IPS DF 19.7 (cell line): ENCODE measurements at regions not wholly inside any gene's neighbourhood (a gene's known extent, or its start where the extent isn't known, plus 50 kb on each side); places are given as distances from the start of the nearest gene placed in this dataset.
"Not testable (repeated sequence)": the region's sequence is repeated elsewhere in the genome, so short reads cannot be mapped to it uniquely, and the experiment has no call there.

ENCODE experiments used
- DNase-seq: peaks from one replicate; pipeline ENCODE4 v3.0.0-alpha.2; 2013; ENCODE audit warnings: low read depth, low spot score

DNA sequence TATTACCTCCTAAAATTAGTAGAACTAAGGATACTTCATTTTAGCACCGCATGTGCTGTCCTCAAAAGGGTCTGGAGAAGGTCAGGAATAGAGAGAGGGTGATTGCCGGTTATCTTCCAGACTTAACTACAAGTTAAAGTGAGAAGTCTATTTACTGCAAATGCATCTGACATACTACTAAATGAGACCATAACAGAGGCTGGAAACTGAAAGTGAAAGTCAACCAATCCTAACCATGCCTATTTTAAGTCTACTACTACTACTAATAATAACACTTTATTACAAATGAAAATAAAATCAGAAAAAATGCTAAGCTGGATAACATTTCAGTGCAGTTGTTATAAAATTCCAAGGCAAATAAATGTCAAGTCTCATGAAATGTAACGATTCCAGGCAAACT lies 244.7 kb downstream of the KIF20B start:
- DNase-seq = no peak

DNA sequence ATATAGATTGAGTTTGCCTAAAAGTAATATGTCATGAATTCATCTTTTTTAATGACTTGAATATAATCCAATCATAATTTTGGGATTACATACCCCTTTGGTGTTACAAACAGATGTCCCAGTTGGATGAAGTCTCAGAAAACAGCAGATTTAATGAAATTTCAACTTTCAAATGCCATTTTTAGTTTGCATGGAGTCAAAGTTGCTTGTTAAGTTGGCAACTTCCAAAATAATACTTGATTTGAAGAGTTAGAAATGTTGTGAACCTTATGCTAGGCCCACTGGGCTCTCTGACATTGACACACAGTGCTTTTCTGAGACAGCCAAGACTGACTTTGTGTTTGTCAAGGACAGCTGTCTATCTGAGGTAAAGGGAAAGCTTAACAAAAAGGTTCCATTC lies 248.1 kb downstream of the KIF20B start:
- no peak for DNase-seq

DNA sequence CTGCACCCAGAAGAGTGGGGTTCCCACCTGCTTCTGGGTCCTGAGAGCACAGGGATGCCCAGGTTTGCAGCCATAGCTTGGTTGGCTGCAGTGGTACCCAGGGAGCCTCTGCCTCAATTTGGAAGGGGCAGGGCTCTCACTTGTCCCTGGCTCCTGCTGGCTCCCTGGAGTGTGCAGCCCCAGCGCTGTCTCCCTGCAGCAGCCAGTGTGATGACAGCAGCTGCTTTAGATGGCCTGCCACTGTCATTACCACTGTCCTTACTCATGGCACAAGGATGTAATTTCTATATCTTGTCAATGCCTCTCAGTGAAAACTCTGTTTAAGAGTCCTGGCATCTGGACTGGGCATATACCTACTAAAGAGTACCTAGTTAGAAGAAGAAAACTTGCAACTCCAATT lies 250.9 kb downstream of the KIF20B start:
- DNase-seq = no peak

DNA sequence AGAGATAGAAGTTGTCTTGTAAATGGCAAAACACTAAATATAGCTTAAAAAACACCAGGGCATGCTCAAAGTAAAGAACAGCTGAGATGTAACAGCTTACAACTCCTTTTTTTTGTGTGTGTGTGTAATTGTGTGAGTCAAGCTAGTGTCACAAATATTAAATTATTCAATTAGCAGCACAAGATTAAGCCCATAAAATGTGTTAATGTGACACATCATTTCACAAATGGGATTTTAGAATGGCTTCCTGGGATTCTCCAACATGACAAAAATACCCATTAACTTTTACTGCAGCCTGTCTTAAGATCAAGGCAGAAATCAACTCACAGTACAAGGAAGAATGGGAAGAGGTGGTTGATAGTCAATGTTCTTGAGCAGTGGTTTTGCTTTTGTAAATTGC lies 251.4 kb downstream of the KIF20B start:
- no peak for DNase-seq

DNA sequence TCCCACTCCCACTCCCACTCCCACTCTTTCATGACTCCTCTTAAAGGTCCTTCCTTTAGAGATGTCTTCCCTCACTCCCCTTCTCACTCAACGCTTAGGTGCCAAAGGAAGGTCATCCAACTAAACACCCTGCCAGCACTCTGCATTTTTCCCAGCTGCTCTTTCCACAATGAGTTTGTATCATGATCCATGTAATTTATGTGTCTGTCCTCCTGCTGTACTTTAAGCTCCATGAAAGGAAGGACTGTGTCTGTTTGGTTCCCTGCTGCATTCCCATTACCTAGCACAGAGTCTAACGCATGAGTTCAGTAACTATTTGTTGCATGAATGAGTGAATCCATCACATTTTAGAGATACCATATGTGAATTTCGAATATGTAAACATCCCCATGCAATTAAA lies 252.7 kb downstream of the KIF20B start:
- no peak for DNase-seq

DNA sequence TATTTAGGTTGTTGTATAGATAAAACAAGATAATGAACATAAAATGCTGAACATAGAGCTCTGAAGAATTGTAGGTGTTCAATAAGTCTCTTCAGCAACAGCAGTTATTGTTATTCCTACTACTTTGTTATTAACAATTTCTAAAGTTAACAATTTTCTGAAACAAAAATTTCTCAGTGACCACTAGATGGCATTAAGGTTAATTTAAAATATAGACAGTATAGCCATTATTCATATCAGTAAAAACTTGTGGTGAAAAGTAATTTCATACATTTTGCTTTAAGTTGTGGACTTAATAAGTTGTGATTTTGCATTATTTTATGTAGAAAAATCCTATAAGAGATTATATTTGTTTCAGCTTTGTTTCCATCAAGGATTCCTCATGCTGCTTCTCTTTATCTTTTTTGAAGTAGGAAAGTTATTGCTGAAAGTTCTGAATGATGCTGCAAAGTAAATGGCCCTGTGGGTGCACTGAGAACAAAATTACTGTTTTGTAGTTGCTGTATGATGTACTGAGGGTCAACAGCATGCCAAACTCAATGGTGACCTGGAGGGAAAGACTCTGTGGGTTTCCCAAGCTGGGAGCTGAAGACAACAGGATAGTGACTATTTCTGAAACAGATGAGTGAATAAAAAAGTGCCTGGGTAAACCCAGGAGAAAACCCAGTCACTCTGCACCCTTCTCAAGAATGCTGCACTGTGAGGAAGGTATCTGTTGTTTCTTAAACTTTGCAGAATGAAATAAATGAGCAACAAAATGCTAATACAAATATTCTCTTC lies 253.6 kb downstream of the KIF20B start:
- DNase-seq = no peak

DNA sequence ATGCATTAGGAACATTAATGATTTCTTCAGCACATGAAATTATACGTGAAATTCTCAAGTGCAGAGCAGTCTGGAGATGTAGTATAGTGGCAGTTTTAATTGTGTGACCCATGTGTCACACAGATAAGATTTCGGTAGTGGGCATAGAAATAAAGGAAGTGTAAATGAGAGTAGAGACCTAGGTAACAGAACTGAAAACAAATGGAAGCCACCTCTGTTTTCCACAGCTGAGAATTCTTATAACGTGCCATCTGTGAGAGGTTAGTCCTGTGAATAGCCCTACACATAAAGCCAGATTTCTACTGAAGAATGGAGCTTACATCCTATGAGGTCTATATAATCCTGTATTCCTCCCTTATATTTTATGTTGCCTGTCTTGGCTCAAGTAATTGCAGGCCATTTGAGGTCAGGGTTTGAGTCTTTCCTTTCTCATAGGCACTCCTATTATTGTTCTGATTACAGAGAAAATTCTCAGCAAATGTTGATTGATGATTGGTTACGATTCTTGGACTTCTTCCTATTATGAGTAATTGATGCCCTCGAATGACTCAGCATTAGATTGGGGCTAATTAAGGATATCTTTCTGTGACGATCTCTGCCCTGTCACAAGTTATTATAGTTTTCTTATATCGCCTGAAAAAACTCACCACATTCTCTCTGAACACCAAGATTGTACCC lies 258.2 kb downstream of the KIF20B start:
- no peak for DNase-seq

DNA sequence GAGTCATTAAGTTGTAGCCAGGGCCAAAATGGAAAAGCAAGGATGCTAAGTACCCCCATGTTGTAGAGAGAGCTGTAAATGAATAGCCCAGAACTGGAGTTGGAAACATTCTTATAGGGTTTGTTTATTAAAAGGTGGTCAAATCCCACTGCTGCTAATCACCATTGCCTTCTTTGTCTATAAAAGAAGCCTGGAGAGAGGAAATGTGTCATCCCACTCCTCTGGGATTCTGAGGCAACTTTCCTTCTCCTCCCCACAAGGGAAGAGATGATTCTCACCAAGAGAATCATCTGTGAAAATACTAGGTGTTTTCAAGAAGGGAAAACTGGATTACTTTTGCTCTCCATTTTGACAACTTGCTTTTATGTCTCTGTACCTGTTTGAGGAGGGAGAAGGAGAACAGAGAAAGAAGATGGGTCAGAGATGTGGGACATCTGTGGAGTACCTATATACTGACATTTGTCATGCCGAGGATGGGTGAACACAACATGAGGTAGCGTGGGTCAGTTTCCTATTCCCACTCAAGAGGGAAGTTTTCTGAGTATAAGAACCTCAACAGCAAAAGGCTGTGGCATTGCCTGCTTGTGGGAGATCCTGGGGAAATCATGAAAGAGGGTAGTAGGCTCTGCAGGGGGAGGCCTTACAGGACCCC lies 262.2 kb downstream of the KIF20B start:
- no peak for DNase-seq

DNA sequence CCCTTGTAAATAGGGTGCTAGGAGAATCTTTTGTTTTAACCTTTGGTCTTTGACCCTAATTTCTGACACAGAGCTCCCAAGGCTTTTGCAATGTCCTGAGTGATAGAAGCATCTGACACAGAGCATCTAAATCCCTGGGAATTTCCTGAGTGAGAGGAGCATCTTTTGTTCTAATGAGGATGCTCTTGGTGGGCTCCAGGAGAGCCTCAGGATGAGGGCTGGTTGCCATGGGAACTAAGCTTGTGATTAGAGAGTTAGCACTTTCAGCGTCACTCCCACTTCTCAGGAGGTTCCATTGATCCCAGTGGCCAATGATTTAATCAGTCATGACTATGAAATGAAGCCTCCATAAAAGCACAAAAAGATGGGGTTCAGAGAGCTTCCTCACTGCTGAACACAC lies 264.8 kb downstream of the KIF20B start:
- no peak for DNase-seq

DNA sequence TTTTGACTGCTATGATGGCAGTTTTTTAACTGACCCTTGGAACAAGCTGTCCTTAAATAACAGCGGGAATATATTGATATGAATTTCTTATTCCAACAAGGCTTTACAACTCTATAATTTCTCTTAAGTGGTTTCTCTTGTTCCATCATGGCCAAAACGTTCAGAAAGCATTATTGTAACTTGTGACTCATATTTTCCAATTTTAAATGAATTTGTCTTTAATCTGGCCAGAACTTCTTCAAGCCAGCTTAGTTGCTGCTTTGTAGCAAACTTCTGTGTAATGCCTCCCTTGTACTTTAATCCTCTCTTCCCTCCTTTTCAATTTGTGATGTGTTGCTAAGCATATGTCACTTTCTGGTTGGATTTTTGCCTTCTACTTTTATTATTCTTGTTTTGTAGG lies 271.9 kb downstream of the KIF20B start:
- no peak for DNase-seq

DNA sequence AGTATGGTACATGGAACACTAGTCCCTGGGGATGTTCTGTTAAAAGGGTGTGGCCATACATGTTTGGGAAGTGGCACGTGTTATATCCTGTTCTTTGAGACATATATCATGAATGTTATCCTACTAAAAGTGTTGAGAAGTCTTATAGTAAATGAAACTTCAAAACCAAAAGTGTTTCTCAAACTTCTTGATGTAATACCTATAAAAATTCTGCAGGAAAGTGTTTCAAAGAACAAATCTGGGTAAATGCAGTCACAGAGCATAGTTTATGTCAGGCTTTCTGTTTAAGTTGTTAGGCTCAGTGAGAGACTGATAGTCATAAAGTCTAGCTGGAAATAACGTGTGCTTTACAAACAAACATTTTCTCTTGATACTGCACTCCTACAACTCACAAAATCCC lies 273.7 kb downstream of the KIF20B start:
- no peak for DNase-seq

DNA sequence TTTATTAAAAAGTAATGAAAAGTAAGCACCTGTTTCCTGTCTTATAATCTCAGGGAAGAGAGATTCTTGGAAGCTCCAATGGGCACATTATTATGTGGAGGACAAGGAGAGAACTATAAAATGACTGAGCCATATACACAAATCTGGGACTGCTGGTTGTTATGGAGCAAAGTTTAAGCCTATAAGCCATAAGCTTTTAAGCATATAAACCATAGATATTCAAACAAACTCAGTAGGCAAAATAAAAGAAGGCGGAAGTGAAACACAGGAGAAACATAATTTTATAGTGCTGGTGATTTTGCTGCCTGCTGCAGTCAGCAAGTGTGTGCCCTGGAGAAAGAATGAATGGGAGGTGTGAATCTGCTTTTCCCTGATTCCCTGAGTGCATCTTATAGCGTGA lies 274.4 kb downstream of the KIF20B start:
- DNase-seq = no peak

DNA sequence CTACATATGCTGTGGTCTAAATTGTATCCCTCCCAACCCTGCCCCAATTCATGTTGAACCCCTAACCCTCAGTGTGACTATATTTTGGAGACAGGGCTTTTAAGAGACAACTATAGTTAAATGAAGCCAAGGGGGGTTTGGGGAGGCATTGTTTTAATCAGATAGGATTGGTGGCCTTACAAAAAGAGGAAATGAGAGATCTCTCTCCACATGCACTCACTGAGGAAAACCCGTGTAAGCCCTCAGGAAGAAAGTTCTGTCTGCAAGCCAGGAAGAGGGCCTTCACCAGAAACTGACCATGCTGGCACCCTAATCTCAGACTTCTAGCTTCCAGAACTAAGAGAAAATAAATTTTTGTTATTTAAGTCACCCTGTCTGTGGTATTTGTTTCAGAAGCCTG lies 276.7 kb downstream of the KIF20B start:
- no peak for DNase-seq

DNA sequence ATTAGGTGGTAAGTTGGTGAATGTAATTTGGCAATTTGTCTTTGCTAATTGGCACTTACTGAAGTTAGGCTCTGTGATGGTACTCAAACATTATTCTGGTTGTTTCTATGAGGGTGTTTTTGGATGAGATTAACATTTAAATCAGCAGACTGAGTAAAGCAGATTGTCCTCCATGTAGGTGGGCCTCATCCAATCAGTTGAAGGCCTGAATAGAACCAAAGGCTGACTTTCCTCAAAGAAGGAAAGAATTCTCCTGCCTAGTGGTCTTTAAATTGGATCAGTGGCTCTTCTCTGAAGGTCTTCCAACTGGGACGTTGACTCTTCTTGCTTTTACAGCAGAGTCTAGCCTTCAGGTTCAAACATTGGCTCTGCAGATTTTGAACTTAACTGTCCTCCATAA lies 278.3 kb downstream of the KIF20B start:
- DNase-seq = no peak

DNA sequence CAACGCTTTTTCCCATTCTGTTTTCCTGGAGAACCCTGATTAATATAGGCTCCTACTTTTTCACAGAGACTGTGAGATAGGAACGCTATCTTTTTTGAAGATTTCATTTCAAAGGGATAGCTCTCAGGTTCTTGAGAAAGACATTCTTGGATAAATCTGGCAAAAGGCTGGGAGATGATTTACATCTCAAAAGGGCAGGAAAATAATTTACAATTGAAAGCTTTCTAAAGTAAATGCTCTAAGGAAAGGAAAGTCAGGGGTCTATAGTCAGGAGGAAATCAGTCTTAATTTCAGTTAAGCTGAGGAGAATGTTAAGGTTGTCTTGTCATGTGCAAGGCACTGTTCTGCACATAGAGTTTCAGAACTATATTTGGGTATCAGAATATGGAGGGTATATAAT lies 278.8 kb downstream of the KIF20B start:
- DNase-seq = peak; percentile 23

DNA sequence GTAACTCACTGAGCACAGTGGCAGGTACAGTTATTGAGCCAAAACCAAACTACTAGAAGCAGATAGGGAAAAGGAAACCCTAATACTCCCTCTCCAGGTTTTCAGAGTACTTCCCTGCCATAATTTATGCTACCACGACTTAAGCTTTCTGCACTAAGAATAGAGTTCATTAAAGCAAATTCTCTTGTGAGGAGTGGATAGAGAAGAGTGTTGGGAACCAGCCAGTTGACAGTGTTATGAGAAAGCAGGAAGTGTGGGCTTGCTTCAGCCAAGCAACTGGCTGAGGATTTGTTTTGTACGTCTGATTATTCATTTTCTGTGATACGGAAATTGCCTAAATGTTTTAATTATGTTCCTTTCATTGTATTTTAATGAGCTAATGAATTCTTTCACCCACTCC lies 280.5 kb downstream of the KIF20B start:
- no peak for DNase-seq

DNA sequence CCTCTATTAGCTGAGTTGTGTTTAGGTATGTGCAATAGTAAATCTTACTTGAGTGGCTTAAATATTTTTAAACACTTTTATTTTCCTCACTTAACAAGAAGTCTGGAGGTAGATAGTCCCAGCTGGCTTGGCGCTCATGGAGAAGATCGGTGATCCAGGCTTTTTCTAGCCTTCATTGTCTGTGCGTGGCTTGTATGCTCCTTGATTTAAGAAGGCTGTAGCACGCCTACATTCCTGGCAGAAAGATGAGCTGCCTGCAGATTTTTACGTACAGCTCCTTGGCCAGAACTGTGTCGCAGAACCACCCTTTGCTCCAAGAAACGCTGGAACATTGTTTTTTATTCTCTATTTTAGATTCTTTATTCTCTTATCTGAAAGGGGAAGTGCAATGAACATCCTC lies 284.1 kb downstream of the KIF20B start:
- no peak for DNase-seq

DNA sequence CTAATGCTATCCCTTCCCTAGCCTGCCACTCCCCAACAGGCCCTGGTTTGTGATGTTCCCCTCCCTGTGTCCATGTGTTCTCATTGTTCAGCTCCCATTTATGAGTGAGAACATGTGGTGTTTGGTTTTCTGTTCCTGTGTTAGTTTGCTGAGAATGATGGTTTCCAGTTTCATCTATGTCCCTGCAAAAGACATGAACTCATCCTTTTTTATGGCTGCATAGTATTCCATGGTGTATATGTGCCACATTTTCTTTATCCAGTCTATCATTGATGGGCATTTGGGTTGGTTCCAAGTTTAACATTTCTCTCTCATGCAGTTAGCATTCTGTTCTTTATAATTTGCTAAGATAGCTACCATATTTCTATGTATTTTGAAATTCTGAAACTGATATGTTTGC lies 287.0 kb downstream of the KIF20B start:
- DNase-seq = not testable (repeated sequence)

DNA sequence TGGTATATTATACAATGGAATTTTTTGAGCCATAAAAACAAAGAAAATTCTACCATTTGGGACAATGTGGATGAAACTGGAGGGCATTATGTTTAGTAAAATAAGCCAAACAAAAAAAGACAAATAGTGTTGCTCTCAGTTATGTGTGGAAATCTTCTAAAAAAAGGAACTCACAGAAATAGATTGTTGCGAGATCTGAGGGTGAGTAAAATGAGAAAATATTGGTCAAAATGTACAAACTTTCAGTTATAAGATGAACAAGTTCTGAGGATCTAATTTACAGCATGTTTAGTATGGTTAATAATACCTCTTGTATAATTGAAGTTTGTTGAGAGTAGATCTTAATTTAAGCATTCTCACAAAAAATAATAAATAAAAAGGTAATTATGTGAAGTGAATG lies 291.2 kb downstream of the KIF20B start:
- DNase-seq = no peak

DNA sequence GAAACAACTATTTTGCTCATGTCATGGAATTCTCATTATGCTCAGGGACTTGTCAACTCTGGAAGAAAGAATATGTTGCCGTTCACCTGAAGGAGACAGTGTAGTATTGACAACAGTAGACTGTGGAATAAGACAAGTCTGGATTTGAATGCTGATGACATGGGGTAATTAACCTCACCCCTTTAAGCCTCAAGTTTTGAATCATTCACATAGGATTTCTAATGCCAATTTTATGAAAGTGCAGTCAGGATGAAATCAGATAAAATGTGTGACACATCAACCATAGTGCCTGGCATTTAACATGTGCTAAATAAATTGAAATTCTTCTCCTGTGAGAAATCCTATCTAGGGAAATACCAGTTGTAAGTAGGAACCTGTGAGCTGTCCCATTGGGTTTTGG lies 305.8 kb downstream of the KIF20B start:
- DNase-seq = no peak

DNA sequence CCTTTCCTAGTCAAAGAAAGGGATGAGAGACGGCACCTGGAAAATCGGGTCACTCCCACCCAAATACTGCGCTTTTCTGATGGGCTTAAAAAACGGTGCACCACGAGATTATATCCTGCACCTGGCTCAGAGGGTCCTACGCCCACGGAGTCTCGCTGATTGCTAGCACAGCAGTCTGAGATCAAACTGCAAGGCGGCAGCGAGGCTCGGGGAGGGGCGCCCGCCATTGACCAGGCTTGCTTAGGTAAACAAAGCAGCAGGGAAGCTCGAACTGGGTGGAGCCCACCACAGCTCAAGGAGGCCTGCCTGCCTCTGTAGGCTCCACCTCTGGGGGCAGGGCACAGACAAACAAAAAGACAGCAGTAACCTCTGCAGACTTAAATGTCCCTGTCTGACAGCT lies 309.9 kb downstream of the KIF20B start:
- not testable (repeated sequence) for DNase-seq

DNA sequence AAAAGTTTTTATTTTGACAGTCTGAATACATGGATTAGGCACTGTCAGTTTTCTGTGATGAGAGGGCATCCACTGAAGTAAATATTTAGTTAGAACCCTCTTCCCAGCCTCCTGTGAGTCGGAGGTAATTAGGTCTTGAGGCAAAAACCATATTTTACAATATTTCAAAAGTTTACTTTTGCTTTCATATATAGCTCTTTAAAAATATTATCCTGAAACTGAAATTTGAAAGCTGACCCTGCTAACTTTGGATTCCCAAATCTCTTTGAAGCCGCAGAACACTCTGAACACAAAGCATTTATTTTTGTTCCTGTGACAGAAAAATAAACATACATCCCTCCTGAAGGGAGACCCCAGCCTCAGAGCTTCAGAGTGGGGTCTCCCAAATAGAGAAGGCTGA lies 317.4 kb downstream of the KIF20B start:
- no peak for DNase-seq

DNA sequence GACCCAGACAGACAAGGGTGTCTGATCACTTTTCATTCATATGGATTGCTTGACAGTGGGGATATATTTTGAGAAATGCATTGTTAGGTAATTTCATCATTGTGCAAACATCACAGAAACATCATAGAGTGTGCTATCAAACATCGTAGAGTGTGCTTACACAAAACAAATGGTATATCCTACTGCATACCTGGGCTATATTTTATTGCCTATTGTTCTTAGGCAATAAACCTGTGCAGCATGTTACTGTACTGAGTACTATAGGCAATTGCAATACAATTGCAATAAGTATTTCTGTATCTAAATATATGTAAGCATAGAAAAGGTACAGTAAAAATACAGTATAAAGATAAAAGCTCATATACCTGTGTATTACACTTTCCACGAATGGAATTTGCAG lies 319.1 kb downstream of the KIF20B start:
- DNase-seq = no peak
